ENCODE measurements at regions not wholly inside any gene's neighbourhood (a gene's known extent, or its start where the extent isn't known, plus 50 kb on each side); places are given as distances from the start of the nearest gene placed in this dataset.
"Not testable (repeated sequence)": the region's sequence is repeated elsewhere in the genome, so short reads cannot be mapped to it uniquely, and the experiment has no call there.

DNA sequence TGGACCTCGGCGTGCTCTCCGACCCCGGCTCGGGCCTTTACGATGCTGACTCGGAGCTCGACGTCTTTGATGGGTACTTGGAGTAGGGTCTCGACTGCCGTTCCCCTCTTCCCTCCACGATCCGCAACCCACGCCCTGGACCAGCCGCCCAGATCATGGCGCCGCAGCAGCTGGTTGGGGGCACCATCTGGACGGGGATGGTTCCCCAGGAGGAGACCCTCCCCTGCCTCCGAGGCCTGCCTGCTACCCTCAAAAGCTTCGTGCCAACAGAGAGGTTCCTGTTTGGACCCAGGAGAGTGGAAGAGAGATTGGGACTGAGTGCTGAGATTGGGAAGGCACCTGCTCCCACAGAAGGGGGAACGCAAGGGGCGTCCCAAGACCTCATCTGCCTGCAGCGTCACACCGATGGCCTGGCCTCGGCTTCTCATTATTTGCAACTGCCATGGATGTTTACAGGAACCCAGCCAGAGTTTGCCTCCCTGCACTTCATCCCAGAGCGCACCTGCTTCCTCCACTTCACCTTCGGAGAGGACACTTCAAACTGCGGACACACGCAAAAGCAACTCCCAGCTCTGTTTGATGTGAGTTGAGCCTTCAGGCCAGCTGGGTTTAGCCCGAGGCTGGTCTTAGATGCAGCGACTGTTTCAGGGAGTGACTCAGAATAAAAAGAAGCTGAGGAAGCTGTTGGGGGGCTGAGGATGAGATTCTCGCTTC is 58.9 kb downstream of the GOLGA6L7 start:
- not testable (repeated sequence) for DNase-seq

DNA sequence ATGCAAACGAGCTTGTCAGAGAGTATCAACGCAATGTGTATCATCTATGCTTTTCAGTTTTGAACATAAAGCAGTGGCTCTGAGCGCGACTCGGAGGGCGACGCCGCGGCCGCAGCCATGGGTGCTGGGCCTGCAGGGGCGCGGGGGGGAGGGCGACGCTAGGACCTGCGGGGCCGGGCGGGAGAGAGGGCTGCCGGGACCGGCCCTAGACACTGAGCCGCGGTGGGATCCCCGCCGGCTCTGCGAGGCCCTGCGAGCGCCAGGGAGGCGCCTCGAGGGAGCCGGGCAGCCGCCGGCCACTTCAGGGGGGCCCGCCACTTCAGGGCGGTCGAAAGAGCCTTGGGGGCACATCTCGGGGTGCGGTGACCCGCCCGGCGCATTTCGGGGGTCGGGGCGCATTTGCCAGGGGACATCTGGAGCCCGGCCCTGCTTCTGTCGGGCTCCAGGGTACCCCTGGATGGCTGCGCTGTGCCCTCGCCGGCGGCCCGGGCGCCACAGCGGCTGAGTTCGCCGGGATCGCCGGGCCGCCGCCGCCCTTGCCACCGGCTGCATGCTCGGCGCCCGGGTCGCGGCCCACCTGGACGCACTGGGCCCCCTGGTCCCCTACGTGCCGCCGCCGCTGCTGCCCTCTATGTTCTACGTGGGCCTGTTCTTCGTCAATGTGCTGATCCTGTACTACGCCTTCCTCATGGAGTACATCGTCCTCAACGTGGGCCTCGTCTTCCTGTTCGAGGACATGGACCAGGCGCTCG is 59.6 kb downstream of the GOLGA6L7 start:
- DNase-seq = not testable (repeated sequence)

DNA sequence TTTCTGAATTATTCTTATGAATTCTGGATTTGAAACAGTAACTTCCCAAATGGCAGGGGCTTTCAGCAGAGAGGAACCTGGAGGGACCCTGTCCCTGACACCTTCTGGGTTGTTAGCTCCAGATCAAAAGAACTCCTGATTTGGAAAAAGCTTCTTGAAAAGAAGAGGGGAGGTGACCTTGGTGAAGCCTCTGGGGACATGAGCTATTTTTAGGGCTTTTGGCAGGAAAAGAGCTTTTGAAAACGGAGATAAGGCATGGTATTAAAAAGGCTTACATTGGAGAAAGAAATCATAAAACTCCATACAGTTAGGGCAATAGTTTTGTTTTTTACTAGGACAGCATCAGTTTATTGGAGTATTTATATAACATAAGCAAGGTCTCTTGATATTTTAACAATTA is 60.3 kb downstream of the GOLGA6L7 start:
- not testable (repeated sequence) for DNase-seq

DNA sequence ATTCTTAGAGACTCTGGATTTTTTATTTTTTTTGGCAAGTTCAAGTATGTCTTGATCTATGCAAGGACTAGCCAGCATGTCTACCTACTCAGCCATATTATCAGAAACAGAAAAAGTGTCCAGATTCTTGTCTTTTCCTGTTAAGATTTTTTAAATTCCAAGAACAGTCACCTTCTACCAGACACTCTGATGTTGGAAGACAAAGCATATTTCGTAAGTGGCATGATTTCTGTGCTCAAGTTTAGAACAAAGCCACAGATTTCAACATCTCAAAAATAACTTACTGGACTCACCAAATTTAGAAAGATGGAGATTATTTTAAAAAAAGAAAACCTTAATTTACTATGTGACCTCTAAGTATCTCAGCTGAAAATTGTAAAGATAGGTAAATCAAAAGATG is 61.9 kb downstream of the GOLGA6L7 start:
- DNase-seq = peak; percentile 55

DNA sequence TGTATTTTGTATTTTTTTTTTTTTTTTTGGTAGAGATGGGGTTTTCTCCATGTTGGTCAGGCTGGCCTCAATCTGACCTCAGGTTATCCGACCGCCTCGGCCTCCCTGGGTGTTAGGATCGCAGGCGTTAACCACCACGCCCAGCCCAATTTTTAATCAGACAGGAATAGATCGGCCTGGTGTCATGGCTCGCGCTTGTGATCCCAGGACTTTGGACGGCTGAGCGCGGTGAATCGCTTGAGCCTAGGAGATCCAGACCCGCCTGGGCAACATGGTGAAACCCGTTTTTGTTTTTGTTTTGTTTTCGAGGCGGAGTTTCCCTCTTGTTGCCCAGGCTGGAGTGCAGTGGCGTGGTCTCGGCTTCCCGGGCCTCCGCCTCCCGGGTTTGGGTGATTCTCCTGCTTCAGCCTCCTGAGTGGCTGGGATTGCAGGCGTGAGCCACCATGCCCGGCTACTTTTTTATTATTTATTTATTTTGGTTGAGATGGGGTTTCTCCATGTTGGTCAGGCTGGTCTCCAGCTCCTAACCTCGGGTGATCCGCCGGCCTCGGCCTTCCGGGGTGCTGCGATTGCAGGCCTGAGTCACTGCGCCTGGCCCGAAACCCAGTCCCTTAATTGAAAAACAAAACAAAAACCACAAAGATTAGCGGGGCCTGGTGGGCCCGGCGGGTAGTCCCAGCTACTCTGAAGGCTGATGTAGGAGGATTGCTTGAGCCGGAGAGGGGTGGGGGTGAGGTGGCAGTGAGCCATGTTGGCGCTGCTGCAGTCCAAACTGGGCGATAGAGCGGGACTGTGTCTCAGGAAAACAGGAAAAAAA is 63.9 kb downstream of the GOLGA6L7 start:
- not testable (repeated sequence) for DNase-seq

DNA sequence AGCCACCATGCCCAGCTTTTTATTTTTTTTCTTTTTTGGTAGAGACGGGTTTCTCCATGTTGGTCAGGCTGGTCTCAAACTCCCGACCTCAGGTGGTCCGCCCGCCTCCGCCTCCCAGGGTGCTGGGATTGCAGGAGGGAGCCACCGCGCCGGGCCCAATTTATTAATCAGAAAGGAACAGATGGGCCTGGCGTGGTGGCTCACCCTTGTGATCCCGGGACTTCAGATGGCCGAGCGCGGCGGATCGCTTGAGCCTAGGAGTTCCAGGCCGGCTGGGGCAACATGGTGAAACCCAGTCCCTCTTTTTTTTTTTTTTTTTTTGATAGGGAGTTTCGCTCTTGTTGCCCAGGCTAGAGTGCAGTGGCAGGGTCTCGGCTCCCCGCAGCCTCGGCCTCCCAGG is 64.6 kb downstream of the GOLGA6L7 start:
- no peak for DNase-seq

DNA sequence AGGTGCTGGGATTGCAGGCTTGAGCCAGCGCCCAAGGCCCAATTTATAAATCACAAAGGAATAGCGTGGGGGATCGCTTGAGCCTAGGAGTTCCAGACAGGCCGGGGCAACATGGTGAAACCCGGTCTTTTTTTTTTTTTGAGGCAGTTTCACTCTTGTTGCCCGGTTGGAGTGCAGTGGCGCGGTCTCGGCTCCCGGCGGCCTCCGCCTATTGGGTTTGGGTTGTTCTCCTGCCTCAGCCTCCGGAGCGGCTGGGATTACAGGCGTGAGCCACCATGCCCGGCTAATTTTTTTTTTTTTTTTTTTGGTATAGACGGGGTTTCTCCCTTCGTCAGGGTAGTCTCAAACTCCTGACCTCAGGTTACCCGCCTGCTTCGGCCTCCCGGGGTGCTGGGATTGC is 65.0 kb downstream of the GOLGA6L7 start:
- DNase-seq = no peak

DNA sequence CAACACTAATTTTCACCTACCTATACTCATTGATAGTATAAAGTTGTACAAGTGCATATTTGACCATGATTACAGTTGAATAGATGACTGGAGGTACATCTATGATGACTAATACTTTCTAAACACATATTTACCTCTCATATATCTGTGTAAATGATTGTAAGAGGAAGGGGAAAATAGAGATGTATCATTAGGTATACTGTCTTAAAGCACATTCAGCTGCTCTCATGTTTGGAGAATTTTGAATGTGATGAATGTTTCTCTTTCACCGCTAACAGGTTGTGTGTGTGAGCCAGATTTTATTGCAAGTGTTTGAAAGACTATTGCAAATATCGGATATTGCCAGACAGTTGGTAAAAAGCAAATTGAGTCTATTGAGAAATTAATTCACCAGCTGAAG is 66.2 kb upstream of the GOLGA8M start:
- DNase-seq = not testable (repeated sequence)

DNA sequence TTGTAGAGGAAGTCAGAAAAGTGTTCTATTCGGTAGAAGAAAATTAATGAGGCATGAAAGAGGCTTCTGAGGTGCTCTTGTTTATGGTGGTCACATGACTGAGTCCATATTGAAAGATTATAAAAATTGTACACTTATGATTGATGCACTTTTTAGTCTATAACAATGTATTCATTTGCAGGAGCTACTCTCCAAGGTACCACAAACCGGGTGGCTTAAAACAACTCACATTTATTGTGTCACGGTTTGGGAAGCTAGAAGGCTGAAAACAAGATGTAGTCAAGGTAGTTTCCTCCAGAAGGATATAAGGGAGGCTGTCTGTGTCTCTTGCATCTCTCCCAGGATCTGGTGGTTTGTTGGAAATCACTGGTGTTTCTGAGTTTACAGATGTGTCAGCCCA is 60.6 kb upstream of the GOLGA8M start:
- not testable (repeated sequence) for DNase-seq

Measured in GF-D8 (cell line).